Spinal cord (tissue), 9 donors: ENCODE measurements at regions not wholly inside any gene's neighbourhood (a gene's known extent, or its start where the extent isn't known, plus 50 kb on each side); places are given as distances from the start of the nearest gene placed in this dataset.
A peak's percentile ranks its signal among the peaks of the same experiment; 100 is the strongest.
"Not testable (repeated sequence)": the region's sequence is repeated elsewhere in the genome, so short reads cannot be mapped to it uniquely, and the experiment has no call there.

Experiments
- DNase-seq, 6 donors: peaks; one replicate each; pipeline versions ENCODE4 v3.0.0 to v3.0.0-alpha.2; 2013 to 2015; ENCODE audit warnings: low spot score in 6 of 6, low read depth in 4 of 6
- H3K27ac ChIP-seq: one replicate; pipeline ENCODE4 v1.5.1; 2013; ENCODE audit warnings: low read depth, low read length, control low read depth
- H3K27me3 ChIP-seq: one replicate; pipeline ENCODE4 v1.6.1; 2013; ENCODE audit warnings: low read length; ENCODE audit not compliant: control insufficient read depth, insufficient read depth
- H3K36me3 ChIP-seq: one replicate; pipeline ENCODE4 v1.6.1; 2013; ENCODE audit warnings: low read length; ENCODE audit not compliant: control insufficient read depth, insufficient read depth
- H3K4me1 ChIP-seq: one replicate; pipeline ENCODE4 v1.6.1; 2013; ENCODE audit warnings: low read length; ENCODE audit not compliant: control insufficient read depth, insufficient read depth
- H3K4me3 ChIP-seq: one replicate; pipeline ENCODE4 v1.5.1; 2013; ENCODE audit warnings: low read depth, low read length, control low read depth
- H3K9me3 ChIP-seq: one replicate; pipeline ENCODE4 v1.6.1; 2013; ENCODE audit warnings: low read length; ENCODE audit not compliant: control insufficient read depth, insufficient read depth
- WGBS: methylation state at CpG from one replicate; pipeline ENCODE4 v1.1.5; 2013; ENCODE audit warnings: missing lambda C conversion rate; ENCODE audit not compliant: insufficient coverage; 5-methylcytosine and 5-hydroxymethylcytosine counted together
- donor health status: healthy.

DNA sequence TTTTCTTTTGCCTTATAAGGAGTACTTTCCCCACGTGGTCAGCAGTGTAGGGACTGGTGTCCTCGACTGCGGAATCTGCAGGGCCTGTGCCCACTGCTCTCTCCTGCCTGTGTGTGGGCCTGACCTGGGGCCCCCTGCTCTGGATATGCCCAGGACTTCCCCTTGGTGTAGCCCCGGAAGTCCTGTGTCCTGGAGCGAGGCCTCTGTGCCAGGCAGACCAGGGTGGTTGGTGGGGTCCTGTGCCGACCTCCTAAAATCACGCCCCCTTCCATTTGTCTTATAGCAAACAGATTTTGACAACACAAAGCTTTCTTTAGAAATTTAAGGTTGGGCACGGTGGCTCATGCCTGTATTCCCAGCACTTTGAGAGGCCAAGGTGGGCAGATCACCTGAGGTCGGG is 64.2 kb downstream of the DLL1 start:
- Histone ChIP-seq H3K4me3 (no peak overlapping the region), H3K9me3 (no peaks in the 10 kb centered on the region), H3K27ac (no peak overlapping the region), H3K27me3 (no peaks in the 10 kb centered on the region), H3K36me3 (no peaks in the 10 kb centered on the region), H3K4me1 (peaks cover 57% of the 10 kb centered on the region)
- no peak for DNase-seq
- WGBS: 83% methylated on average over 9 of the region's 9 CpGs

DNA sequence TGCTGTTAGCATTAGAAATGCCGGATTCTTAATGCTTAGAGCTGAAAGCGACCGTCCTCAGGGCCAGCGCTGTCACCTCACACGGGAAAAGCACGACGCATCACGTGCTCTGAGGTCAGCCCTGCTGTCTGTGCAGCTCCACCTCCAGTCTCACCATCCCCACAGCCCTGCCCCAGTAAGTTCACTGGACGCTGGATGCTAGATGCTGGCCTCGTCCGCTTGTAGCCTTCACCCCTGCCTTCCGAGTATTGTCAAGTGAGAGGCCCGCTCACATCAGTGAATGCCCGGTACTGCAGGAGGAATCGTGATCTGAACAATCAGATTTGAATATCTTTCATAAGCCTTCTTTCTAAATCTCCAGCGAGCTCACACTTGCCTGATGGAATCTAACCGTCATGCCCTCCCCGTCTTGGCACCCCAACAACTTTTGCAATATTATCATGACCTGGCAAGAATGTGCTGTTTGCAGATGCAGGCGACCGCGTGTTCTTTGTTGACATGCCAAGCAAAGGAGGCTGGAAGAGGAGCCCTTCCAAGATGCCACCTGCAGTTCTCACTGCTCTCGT is 64.9 kb downstream of the DLL1 start:
- 85% methylated on average over 19 of the region's 22 CpGs for WGBS
- Histone ChIP-seq H3K27ac (no peak overlapping the region), H3K4me1 (peaks cover 54% of the 10 kb centered on the region), H3K9me3 (no peaks in the 10 kb centered on the region), H3K27me3 (no peaks in the 10 kb centered on the region), H3K4me3 (no peak overlapping the region), H3K36me3 (no peaks in the 10 kb centered on the region)
- DNase-seq: peak in 1 of 6 donors; percentile 69

DNA sequence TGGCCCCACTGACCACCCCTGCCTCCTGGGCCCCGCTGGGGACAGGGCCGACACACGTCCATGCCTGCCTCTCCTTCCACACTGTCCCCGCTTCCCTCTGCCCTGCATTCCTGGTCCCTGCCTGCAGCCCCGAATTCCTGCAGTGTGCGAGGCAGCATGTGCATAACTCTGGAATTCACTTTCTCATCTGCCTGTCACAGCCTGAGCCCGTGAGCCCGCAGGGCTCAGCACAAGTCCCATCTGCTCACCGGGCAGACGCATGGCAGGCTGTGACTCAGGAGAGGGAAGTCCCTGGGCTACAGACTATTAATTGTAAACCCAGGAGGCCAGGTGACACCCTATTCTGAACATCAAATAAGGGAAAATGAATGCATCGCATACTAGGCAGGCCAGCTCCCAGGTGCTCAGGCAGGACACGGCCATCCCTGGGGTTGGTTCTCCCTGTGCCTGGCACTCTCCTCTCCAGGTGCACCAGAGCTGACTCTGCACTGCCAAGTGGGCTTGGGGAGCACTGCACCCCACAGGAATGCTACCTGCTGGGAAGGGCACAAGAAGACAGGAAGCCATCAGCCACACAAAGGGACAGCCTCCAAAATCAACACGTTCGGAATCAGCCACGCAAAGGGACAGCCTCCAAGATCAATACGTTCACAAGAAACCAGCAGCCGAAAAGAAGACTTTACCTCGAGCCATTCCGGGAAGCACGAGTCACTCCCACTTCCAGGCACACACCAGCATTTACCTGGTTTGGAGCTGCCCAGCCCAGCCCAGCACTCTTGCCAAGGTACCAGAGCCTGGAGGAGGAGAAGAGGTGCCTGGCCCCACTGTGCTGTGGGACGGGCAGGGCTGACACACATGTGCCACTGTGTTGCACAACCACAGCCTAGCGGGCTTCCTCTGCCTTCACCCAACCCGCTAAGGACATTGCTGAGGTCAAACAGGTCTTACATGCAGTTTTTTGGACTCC is 65.9 kb downstream of the DLL1 start:
- WGBS: 72% methylated on average over 22 of the region's 23 CpGs
- Histone ChIP-seq H3K4me3 (no peak overlapping the region), H3K36me3 (no peaks in the 10 kb centered on the region), H3K27ac (no peak overlapping the region), H3K27me3 (no peaks in the 10 kb centered on the region), H3K9me3 (no peaks in the 10 kb centered on the region), H3K4me1 (peaks cover 53% of the 10 kb centered on the region)
- no peak for DNase-seq

DNA sequence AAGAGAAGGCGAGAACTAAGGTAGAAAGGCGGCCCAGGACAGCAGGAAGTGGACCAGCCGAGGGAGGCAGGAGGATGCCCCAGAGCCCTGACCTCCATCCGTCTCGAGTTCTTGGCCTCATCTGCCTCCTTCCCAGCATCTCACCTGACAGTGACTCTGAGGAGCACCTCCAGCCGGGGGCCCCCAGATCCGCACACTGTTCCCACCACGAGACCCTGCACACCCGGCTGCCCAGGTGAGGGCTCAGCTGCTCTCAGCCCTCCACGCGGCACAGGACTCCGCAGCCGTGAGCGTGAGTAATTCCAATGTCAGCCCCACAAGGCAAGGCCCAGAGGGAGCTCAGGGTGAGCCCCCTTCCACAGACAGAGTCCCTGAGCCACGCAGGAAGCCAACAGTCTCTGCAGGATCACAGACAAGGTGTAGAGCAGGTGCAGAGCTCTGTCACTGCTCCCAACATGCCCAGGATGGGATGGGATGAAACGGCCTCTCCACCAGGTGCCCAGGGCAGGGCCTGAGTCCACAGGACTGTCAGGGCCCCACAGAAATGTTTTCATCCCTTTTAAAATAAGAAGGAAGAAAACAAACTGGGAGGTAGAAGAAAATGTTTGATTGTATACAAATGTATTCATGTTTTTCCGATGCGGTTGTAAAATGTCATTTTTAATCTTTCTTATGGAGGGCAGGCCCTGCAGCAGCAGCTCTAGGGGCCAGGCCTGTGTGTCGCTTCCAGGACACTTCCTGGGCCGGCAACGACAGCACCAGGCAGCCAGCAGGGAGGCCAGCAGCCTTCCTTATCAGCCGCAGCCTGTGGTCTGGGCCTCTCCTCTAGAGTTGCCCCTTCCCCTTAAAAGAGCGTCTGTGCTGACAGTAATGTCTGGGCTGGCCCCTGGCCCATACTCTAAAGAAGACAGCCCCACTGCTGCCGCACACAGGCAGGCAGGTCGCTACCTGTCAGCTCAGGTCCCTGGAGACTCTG is 66.9 kb downstream of the DLL1 start:
- WGBS: 85% methylated on average over 25 of the region's 25 CpGs
- no peaks in the 10 kb centered on the region for H3K27me3 ChIP-seq
- H3K4me3 ChIP-seq: no peak overlapping the region
- H3K27ac ChIP-seq: no peak overlapping the region
- H3K36me3 ChIP-seq: no peaks in the 10 kb centered on the region
- H3K4me1 ChIP-seq: peaks cover 53% of the 10 kb centered on the region
- H3K9me3 ChIP-seq: no peaks in the 10 kb centered on the region
- no peak for DNase-seq

DNA sequence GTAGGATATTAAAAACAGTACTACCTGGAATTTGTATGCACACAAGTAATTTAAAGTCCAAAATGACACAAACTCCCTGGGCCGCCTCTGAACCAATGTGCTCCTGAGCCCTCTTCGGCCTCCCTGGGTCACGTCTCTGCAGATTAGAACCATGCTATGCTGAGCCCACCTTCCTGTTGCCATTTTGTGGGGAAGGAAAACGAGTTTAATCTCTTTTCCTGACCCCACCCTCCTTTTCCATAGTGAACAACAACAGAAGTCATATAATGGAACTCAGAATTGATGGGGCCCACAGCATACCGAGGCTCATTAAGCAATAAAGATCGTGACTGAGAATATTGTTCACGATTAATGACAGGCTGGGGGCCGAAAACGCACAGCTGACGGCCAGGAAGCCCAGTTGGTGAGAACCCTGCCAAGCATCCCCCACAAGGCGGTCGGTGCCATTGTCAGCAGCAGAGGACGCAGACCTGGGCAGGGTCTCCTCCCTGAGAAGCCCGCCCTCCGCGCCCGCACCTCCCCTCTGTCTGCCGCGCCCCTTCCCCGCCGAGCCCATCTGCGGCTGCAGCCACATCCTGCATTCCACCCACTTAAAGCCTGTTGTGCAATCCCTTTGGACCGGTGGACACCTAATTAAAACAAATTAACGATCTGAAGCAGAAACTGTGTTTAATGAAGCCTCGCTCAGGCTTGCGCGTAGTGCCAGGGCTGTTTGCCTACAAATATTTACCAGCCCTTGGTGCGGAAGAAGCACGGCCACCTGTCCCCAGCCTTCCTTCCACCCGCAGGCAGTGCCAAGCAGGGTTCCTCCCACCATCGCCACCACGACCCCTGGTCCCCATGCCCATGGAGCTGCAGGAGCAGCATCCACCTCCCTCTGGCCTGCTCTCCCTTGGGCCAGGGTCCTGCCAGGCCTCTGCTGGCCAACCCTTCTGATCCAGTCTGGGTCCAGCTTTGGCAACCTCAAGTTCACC is 68.1 kb downstream of the DLL1 start:
- WGBS: 28% methylated on average over 28 of the region's 32 CpGs
- Histone ChIP-seq H3K9me3 (no peaks in the 10 kb centered on the region), H3K4me1 (peaks cover 43% of the 10 kb centered on the region), H3K36me3 (no peaks in the 10 kb centered on the region), H3K27ac (no peak overlapping the region), H3K4me3 (no peak overlapping the region), H3K27me3 (no peaks in the 10 kb centered on the region)
- DNase-seq: peak in 2 of 6 donors; percentile 52 to 87

DNA sequence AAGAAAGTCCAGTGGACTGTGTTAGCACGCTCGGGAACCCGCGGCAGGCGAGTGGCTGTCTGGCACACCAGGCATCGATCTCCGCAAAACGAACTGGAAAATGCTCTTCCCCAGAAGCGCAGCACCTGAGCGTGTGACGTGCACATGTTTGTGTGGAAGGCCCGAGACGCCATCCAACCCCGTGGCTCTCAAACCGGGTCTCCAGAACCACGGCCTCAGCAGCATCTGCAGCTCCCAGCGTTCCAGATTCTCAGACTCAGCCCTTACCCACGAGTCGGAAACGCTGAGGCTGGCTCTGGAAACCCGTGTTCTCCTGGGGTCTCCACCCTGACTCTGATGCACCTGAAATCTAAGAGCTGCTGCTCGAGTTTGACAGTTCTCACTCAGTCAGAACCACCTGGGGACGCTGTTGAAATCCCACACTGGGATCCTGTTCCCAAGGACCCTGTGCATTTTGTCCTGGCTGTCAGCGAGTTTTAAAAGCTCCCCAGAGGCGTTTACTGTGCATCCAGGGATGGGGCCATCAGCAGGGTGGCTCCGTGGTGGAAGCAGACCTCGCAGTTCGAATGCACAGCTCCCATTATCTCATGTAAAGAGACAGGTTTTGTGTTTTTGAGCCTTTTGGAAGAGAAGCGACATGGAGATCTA is 69.0 kb downstream of the DLL1 start:
- Histone ChIP-seq H3K4me3 (no peak overlapping the region), H3K27ac (no peak overlapping the region), H3K27me3 (no peaks in the 10 kb centered on the region), H3K9me3 (no peaks in the 10 kb centered on the region), H3K36me3 (no peaks in the 10 kb centered on the region), H3K4me1 (peaks cover 35% of the 10 kb centered on the region)
- 82% methylated on average over 28 of the region's 29 CpGs for WGBS
- DNase-seq: no peak

DNA sequence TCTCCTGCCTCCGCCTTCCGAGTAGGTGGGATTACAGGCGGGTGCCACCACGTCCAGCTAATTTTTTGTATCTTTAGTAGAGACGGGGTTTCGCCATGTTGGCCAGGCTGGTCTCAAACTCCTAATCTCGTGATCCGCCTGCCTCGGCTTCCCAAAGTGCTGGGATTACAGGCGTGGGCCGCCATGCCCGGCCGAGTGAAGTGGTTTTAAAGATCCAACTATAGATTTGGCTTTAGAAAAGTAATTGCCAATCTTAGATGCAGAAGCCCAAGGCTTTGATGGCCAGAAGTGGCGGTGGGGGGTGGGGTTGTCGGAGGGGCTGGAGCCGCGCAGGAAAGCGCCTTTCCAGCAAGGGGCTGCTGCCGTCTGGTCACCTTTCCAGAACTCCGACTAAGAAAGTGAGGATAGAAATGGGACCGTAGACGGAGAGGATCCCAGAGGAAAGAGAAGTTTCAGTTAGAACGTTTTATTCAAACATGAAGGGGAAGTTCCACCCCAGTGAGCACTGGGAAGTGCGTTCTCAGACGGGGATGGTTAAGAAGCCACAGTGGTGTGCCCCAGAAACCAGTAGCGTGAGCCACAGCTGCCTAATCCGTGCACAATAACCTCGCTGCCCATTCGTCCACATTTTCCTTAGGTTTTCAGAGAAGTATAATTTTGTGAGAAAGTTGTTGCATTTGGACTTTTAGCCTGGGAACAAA is 69.7 kb downstream of the DLL1 start:
- Histone ChIP-seq H3K4me1 (peaks cover 35% of the 10 kb centered on the region), H3K36me3 (no peaks in the 10 kb centered on the region), H3K27me3 (no peaks in the 10 kb centered on the region), H3K27ac (no peak overlapping the region), H3K9me3 (no peaks in the 10 kb centered on the region), H3K4me3 (no peak overlapping the region)
- no peak for DNase-seq
- WGBS: 79% methylated on average over 25 of the region's 29 CpGs

DNA sequence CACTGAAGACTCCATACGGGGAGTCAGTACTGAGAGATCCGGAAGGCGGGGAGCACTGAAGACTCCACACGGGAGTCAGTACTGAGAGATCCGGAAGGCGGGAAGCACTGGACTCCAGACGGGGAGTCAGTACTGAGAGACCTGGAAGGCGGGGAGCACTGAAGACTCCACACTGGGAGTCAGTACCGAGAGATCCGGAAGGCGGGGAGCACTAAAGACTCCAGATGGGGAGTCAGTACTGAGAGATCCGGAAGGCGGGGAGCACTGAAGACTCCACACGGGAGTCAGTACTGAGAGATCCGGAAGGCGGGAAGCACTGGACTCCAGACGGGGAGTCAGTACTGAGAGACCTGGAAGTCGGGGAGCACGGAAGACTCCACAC is 77.2 kb downstream of the DLL1 start:
- not testable (repeated sequence) for H3K9me3 ChIP-seq, H3K27ac ChIP-seq, H3K4me3 ChIP-seq, H3K36me3 ChIP-seq, H3K4me1 ChIP-seq, H3K27me3 ChIP-seq, DNase-seq
- 99% methylated on average over 15 of the region's 19 CpGs for WGBS
